Neural cell (in vitro differentiated cells): ENCODE measurements at regions not wholly inside any gene's neighbourhood (a gene's known extent, or its start where the extent isn't known, plus 50 kb on each side); places are given as distances from the start of the nearest gene placed in this dataset.

Experiments
- EP300 ChIP-seq: fragments of 450-650 bp; conservative IDR thresholded peaks from 2 replicates; pipeline ENCODE4 v1.6.1; 2014; ENCODE audit warnings: antibody characterized with exemption, mild to moderate bottlenecking, moderate library complexity; ENCODE audit not compliant: poor library complexity, severe bottlenecking
- EZH2 ChIP-seq: fragments of 200-600, 300-800 bp; shearing (Covaris generic), sonication (generic); IDR thresholded peaks from 2 replicates; pipeline ENCODE4 v1.6.1; 2014; ENCODE audit warnings: antibody characterized with exemption, low read length, borderline replicate concordance, mild to moderate bottlenecking; ENCODE audit not compliant: insufficient read depth, poor library complexity, severe bottlenecking
- MXI1 ChIP-seq: fragments of 450-650 bp; conservative IDR thresholded peaks from 2 replicates; pipeline ENCODE4 v1.6.1; 2014; ENCODE audit warnings: antibody characterized with exemption, mild to moderate bottlenecking; ENCODE audit not compliant: poor library complexity, severe bottlenecking
- POLR2AphosphoS5 ChIP-seq: IDR thresholded peaks from 2 replicates; pipeline ENCODE4 v1.6.1; 2012
- RAD21 ChIP-seq: fragments of 450-650 bp; conservative IDR thresholded peaks from 2 replicates; pipeline ENCODE4 v1.6.1; 2014; ENCODE audit warnings: antibody characterized with exemption, mild to moderate bottlenecking, moderate library complexity
- TF ChIP-seq, protein P1 (sequence below): fragments of 450-650 bp; IDR thresholded peaks from 2 replicates; pipeline ENCODE4 v1.5.1; 2014; ENCODE audit warnings: antibody characterized with exemption, mild to moderate bottlenecking, moderate library complexity; ENCODE audit not compliant: poor library complexity, severe bottlenecking
- TF ChIP-seq, protein P2 (sequence below): IDR thresholded peaks from 2 replicates; pipeline ENCODE4 v1.6.1; 2012; ENCODE audit warnings: borderline replicate concordance

DNA sequence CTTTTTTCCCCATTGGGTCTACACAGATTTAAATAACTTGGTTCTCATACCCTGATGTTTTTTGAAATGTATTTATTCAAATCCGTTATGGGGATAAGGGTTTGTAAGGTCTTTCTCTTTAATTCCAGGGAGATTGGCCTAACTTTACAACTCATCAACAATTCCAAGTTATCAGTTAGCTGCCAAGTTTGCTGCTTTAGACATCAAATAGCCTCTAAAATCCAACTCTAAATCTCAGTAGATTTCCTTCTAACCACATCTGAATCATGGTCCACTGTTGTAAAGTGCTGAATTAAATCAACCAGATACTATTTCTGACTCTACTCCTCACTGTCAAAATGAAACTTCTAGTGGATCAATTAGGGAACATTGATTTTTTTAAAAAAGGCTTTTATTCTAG, 364.1 kb upstream of the E2F7 start:
- no peak for TF ChIP-seq RAD21
- TF ChIP-seq, protein P1, sequence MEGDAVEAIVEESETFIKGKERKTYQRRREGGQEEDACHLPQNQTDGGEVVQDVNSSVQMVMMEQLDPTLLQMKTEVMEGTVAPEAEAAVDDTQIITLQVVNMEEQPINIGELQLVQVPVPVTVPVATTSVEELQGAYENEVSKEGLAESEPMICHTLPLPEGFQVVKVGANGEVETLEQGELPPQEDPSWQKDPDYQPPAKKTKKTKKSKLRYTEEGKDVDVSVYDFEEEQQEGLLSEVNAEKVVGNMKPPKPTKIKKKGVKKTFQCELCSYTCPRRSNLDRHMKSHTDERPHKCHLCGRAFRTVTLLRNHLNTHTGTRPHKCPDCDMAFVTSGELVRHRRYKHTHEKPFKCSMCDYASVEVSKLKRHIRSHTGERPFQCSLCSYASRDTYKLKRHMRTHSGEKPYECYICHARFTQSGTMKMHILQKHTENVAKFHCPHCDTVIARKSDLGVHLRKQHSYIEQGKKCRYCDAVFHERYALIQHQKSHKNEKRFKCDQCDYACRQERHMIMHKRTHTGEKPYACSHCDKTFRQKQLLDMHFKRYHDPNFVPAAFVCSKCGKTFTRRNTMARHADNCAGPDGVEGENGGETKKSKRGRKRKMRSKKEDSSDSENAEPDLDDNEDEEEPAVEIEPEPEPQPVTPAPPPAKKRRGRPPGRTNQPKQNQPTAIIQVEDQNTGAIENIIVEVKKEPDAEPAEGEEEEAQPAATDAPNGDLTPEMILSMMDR: no peak
- TF ChIP-seq POLR2AphosphoS5: no peak
- TF ChIP-seq EZH2: no peak
- no peak for TF ChIP-seq EP300
- TF ChIP-seq MXI1: no peak
- TF ChIP-seq, protein P2, sequence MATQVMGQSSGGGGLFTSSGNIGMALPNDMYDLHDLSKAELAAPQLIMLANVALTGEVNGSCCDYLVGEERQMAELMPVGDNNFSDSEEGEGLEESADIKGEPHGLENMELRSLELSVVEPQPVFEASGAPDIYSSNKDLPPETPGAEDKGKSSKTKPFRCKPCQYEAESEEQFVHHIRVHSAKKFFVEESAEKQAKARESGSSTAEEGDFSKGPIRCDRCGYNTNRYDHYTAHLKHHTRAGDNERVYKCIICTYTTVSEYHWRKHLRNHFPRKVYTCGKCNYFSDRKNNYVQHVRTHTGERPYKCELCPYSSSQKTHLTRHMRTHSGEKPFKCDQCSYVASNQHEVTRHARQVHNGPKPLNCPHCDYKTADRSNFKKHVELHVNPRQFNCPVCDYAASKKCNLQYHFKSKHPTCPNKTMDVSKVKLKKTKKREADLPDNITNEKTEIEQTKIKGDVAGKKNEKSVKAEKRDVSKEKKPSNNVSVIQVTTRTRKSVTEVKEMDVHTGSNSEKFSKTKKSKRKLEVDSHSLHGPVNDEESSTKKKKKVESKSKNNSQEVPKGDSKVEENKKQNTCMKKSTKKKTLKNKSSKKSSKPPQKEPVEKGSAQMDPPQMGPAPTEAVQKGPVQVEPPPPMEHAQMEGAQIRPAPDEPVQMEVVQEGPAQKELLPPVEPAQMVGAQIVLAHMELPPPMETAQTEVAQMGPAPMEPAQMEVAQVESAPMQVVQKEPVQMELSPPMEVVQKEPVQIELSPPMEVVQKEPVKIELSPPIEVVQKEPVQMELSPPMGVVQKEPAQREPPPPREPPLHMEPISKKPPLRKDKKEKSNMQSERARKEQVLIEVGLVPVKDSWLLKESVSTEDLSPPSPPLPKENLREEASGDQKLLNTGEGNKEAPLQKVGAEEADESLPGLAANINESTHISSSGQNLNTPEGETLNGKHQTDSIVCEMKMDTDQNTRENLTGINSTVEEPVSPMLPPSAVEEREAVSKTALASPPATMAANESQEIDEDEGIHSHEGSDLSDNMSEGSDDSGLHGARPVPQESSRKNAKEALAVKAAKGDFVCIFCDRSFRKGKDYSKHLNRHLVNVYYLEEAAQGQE: no peak
